ENCODE measurements at regions not wholly inside any gene's neighbourhood (a gene's known extent, or its start where the extent isn't known, plus 50 kb on each side); places are given as distances from the start of the nearest gene placed in this dataset.

GRCh38 chr1:38129971-38130370, 83.4 kb upstream of the POU3F1 start:
- H3K79me2 ChIP-seq (ENCODE audit: control insufficient read depth, insufficient read depth, low read length): no peaks in the 10 kb centered on the region
- intact Hi-C loops (cut with micrococcal nuclease): no loop called here
- no peaks in the 10 kb centered on the region for H4K20me1 ChIP-seq (replicated peaks; ENCODE audit: control insufficient read depth, extremely low read depth, insufficient read depth, low read length)
- no peak overlapping the region for H3K27ac ChIP-seq (ENCODE audit: insufficient read depth, low read depth, low read length)
- no peak overlapping the region for H3K9ac ChIP-seq (replicated peaks; ENCODE audit: extremely low read depth, insufficient read depth, low read length)
- H2AFZ ChIP-seq (ENCODE audit: low read depth, low read length): no peak overlapping the region
- no peak for TF ChIP-seq MYC (IDR thresholded peaks at IDR 0.05; ENCODE audit: low read depth, low read length)
- TF ChIP-seq JUN (IDR thresholded peaks at IDR 0.05; ENCODE audit: borderline replicate concordance, insufficient read depth, insufficient read length, low read depth): no peak
- TF ChIP-seq, protein P1, sequence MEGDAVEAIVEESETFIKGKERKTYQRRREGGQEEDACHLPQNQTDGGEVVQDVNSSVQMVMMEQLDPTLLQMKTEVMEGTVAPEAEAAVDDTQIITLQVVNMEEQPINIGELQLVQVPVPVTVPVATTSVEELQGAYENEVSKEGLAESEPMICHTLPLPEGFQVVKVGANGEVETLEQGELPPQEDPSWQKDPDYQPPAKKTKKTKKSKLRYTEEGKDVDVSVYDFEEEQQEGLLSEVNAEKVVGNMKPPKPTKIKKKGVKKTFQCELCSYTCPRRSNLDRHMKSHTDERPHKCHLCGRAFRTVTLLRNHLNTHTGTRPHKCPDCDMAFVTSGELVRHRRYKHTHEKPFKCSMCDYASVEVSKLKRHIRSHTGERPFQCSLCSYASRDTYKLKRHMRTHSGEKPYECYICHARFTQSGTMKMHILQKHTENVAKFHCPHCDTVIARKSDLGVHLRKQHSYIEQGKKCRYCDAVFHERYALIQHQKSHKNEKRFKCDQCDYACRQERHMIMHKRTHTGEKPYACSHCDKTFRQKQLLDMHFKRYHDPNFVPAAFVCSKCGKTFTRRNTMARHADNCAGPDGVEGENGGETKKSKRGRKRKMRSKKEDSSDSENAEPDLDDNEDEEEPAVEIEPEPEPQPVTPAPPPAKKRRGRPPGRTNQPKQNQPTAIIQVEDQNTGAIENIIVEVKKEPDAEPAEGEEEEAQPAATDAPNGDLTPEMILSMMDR (IDR thresholded peaks at IDR 0.05; ENCODE audit: extremely low read depth in 1 of 2, insufficient read depth in 1 of 2, low read depth in 1 of 2, low read length in 2 of 2): no peak
- TF ChIP-seq MAX (IDR thresholded peaks at IDR 0.05; ENCODE audit: insufficient read depth, insufficient read length): no peak
- TF ChIP-seq POLR2AphosphoS5 (IDR thresholded peaks at IDR 0.05; ENCODE audit: insufficient read depth, low read depth, low read length): no peak
- no peak for TF ChIP-seq FOS (IDR thresholded peaks at IDR 0.05; ENCODE audit: borderline replicate concordance, insufficient read depth, low read length)
- TF ChIP-seq POLR2A (IDR thresholded peaks at IDR 0.05; ENCODE audit: low read depth, low read length): no peak
- no peak for TF ChIP-seq GATA2 (IDR thresholded peaks at IDR 0.05; ENCODE audit: insufficient read depth, insufficient read length, low read depth, low read length)
- TF ChIP-seq EZH2 (IDR thresholded peaks at IDR 0.05; ENCODE audit: borderline replicate concordance, low read depth, low read length, severe bottlenecking): no peak
- H3K9me3 ChIP-seq (replicated peaks; ENCODE audit: control insufficient read depth, insufficient read depth, low read length): no peaks in the 10 kb centered on the region
- no peaks in the 10 kb centered on the region for H3K36me3 ChIP-seq (ENCODE audit: control insufficient read depth in 2 of 2, extremely low read depth in 1 of 2, insufficient read depth in 2 of 2, low read length in 2 of 2)
- H3K4me2 ChIP-seq (ENCODE audit: insufficient read depth, low read length): no peak overlapping the region
- ChIA-PET POLR2A (no interaction called here), CTCF (interaction anchor here (0.8 to 1.8 kb wide), 4 partner anchors 9 to 58 kb away, joined by 3 to 6 read pairs (median 4); no protein-coding TSS in a partner anchor)
- BruUV-seq (replicated peaks): no TSS peak
- H3K4me3 ChIP-seq (replicated peaks in 1 of 3; ENCODE audit: insufficient read depth in 1 of 3, low read depth in 1 of 3, low read length in 3 of 3): no peak overlapping the region
- peaks cover 0 to 6% of the 10 kb centered on the region in 2 experiments for H3K27me3 ChIP-seq (ENCODE audit: control insufficient read depth in 2 of 2, insufficient read depth in 2 of 2, low read length in 2 of 2)
- H3K4me1 ChIP-seq (ENCODE audit: control insufficient read depth, extremely low read depth, insufficient read depth, low read length): no peaks in the 10 kb centered on the region
- dilution Hi-C loops (cut with MboI; ENCODE audit: extremely low pct_ligation_motif_present, low sequenced_read_pairs): no loop called here
- peak; percentile 72 for FAIRE-seq
- peak; percentile 24 for DNase-seq (ENCODE audit: low read depth, low spot score)
- no peaks in the 10 kb centered on the region for H3K9me1 ChIP-seq (replicated peaks; ENCODE audit: control insufficient read depth, extremely low read depth, insufficient read depth, low read length)
